OCI-LY7 (cell line): ENCODE measurements at regions not wholly inside any gene's neighbourhood (a gene's known extent, or its start where the extent isn't known, plus 50 kb on each side); places are given as distances from the start of the nearest gene placed in this dataset.

Experiments
- BruUV-seq: library from RNA; stranded (reverse); fragments of 400-500 nt; replicated peaks from 2 replicates; lab custom pipeline; 2021; lab: Mats Ljungman, UMichigan
- CTCF ChIA-PET: fragments of 300-600 bp; sonication (Branson Sonifier 250); formaldehyde crosslinking; loops from one replicate; lab custom pipeline; 2022; ENCODE audit warnings: antibody characterized with exemption; ENCODE audit not compliant: unreplicated experiment; lab: Charles Lee
- POLR2A ChIA-PET: fragments of 300-600 bp; sonication (Branson Sonifier 250); formaldehyde crosslinking; loops from one replicate; lab custom pipeline; 2022; ENCODE audit warnings: antibody characterized with exemption; lab: Charles Lee
- DNase-seq: peaks from one replicate; pipeline ENCODE4 v3.0.0-alpha.2; 2015; ENCODE audit warnings: low spot score
- H2AFZ ChIP-seq: fragments of 200-600 bp; sonication (generic), shearing (Covaris generic); 2 replicates; pipeline ENCODE4 v1.6.1; 2014; ENCODE audit warnings: mild to moderate bottlenecking, antibody characterized with exemption, low read length, moderate library complexity
- H3K27ac ChIP-seq: fragments of 200-600 bp; sonication (generic); 2 replicates; pipeline ENCODE4 v1.5.1; 2014; ENCODE audit warnings: mixed run types, low read depth, mild to moderate bottlenecking, moderate library complexity, low read length, inconsistent platforms; ENCODE audit not compliant: poor library complexity, severe bottlenecking
- H3K36me3 ChIP-seq: fragments of 200-600 bp; sonication (generic); 2 replicates; pipeline ENCODE4 v1.6.1; 2014; ENCODE audit warnings: mild to moderate bottlenecking, antibody characterized with exemption, low read length, moderate library complexity, mixed read lengths; ENCODE audit not compliant: insufficient read depth
- H3K4me1 ChIP-seq: fragments of 200-600 bp; sonication (generic); 2 replicates; pipeline ENCODE4 v1.5.1; 2014; ENCODE audit warnings: mild to moderate bottlenecking, low read length; ENCODE audit not compliant: insufficient read depth, poor library complexity, severe bottlenecking
- H3K4me2 ChIP-seq: fragments of 200-600 bp; sonication (generic); 2 replicates; pipeline ENCODE4 v1.6.1; 2014; ENCODE audit warnings: mild to moderate bottlenecking, low read length
- H3K4me3 ChIP-seq: fragments of 200-600 bp; sonication (generic); 2 replicates; pipeline ENCODE4 v1.5.1; 2014; ENCODE audit warnings: mild to moderate bottlenecking, low read depth, low read length; ENCODE audit not compliant: poor library complexity, severe bottlenecking
- H3K79me2 ChIP-seq: fragments of 200-600 bp; sonication (generic); 2 replicates; pipeline ENCODE4 v1.6.1; 2016; ENCODE audit warnings: low read depth, mild to moderate bottlenecking, low read length, moderate library complexity, mixed read lengths; ENCODE audit not compliant: insufficient read depth
- H3K9me2 ChIP-seq: fragments of 200-600 bp; sonication (generic); 2 replicates; pipeline ENCODE4 v1.6.1; 2016; ENCODE audit warnings: mild to moderate bottlenecking, low read length, mixed read lengths; ENCODE audit not compliant: insufficient read depth
- H3K9me3 ChIP-seq: fragments of 200-600 bp; sonication (generic); 2 replicates; pipeline ENCODE4 v1.6.1; 2014; ENCODE audit warnings: mild to moderate bottlenecking, mixed run types, low read length, mixed read lengths
- H4K20me1 ChIP-seq: fragments of 200-600 bp; sonication (generic); 2 replicates; pipeline ENCODE4 v1.6.1; 2014; ENCODE audit warnings: mild to moderate bottlenecking, antibody characterized with exemption, low read length, moderate library complexity, mixed read lengths; ENCODE audit not compliant: insufficient read depth
- EZH2phosphoT487 ChIP-seq: fragments of 200-600 bp; sonication (generic); IDR thresholded peaks from 2 replicates; pipeline ENCODE4 v1.6.1; 2018; ENCODE audit warnings: low read depth, borderline replicate concordance, mild to moderate bottlenecking, mixed run types, antibody characterized with exemption, low read length, moderate library complexity, mixed read lengths
- intact Hi-C: fragments of 100-400 bp; cut with micrococcal nuclease; formaldehyde crosslinking; loops from one replicate; pipeline ENCODE4 v1.10.0; 2022; ENCODE audit not compliant: unreplicated experiment
- TF ChIP-seq, protein P1 (sequence below): fragments of 200-600 bp; sonication (generic); conservative IDR thresholded peaks from 2 replicates; pipeline ENCODE4 v1.5.1; 2014; ENCODE audit warnings: mild to moderate bottlenecking, antibody characterized with exemption, low read length, moderate library complexity, mixed read lengths

DNA sequence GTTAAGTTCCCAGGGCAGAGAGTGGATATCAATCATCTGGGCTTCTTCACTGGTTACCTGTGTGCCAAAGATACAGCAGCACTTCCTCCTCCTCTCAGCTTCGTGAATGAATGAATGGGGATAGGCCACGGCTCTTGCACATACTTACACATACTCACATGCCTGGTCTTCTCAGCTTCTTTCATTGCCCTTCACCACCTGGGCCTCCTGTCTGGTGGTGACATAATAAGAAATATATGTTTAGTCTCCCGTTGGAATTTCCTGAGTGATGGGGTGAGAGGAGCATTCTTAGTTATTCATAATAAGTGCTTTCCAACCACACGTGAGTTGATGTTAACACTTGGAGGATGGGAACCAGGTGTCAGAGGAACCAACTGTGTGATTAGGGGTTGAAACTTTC lies 268.1 kb upstream of the RMST start:
- H3K4me2 ChIP-seq, result no peak overlapping the region
- ChIA-PET POLR2A (no interaction called here), CTCF (no interaction called here)
- no peak overlapping the region for H3K27ac ChIP-seq
- no TSS peak for BruUV-seq
- H3K9me2 ChIP-seq, result no peaks in the 10 kb centered on the region
- no peaks in the 10 kb centered on the region for H3K79me2 ChIP-seq
- no peaks in the 10 kb centered on the region for H3K4me1 ChIP-seq
- no peaks in the 10 kb centered on the region for H4K20me1 ChIP-seq
- H2AFZ ChIP-seq, result no peak overlapping the region
- intact Hi-C loops, result no loop called here
- DNase-seq, result no peak
- no peaks in the 10 kb centered on the region for H3K9me3 ChIP-seq
- no peak for TF ChIP-seq EZH2phosphoT487
- TF ChIP-seq, protein P1, sequence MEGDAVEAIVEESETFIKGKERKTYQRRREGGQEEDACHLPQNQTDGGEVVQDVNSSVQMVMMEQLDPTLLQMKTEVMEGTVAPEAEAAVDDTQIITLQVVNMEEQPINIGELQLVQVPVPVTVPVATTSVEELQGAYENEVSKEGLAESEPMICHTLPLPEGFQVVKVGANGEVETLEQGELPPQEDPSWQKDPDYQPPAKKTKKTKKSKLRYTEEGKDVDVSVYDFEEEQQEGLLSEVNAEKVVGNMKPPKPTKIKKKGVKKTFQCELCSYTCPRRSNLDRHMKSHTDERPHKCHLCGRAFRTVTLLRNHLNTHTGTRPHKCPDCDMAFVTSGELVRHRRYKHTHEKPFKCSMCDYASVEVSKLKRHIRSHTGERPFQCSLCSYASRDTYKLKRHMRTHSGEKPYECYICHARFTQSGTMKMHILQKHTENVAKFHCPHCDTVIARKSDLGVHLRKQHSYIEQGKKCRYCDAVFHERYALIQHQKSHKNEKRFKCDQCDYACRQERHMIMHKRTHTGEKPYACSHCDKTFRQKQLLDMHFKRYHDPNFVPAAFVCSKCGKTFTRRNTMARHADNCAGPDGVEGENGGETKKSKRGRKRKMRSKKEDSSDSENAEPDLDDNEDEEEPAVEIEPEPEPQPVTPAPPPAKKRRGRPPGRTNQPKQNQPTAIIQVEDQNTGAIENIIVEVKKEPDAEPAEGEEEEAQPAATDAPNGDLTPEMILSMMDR, result no peak
- H3K36me3 ChIP-seq, result no peaks in the 10 kb centered on the region
- H3K4me3 ChIP-seq, result no peak overlapping the region

- Histone ChIP-seq H3K27ac (no peak overlapping the region), H3K79me2 (no peaks in the 10 kb centered on the region)
- no peak for TF ChIP-seq EZH2phosphoT487
Measured at GRCh38 chr12:97200181-97200580, 262.4 kb upstream of the RMST start.

GRCh38 chr12:97203408-97203807 lies 259.2 kb upstream of the RMST start:
- intact Hi-C loops, result no loop called here
- H2AFZ ChIP-seq, result no peak overlapping the region
- H3K4me3 ChIP-seq, result no peak overlapping the region
- H3K27ac ChIP-seq, result no peak overlapping the region
- POLR2A ChIA-PET, result no interaction called here
- H3K36me3 ChIP-seq, result no peaks in the 10 kb centered on the region
- no peaks in the 10 kb centered on the region for H3K9me3 ChIP-seq
- CTCF ChIA-PET, result no interaction called here
- DNase-seq, result no peak
- no peaks in the 10 kb centered on the region for H3K79me2 ChIP-seq
- H3K4me2 ChIP-seq, result no peak overlapping the region
- no peaks in the 10 kb centered on the region for H3K9me2 ChIP-seq
- no peak for TF ChIP-seq EZH2phosphoT487
- TF ChIP-seq, protein P1, result no peak
- H3K4me1 ChIP-seq, result no peaks in the 10 kb centered on the region
- H4K20me1 ChIP-seq, result no peaks in the 10 kb centered on the region
- BruUV-seq, result no TSS peak

More at GRCh38 chr12:97200181-97200580, 262.4 kb upstream of the RMST start:
- no peaks in the 10 kb centered on the region for H3K9me2 ChIP-seq
- no peaks in the 10 kb centered on the region for H3K9me3 ChIP-seq
- no peak overlapping the region for H3K4me2 ChIP-seq
- H2AFZ ChIP-seq, result no peak overlapping the region
- no peaks in the 10 kb centered on the region for H3K36me3 ChIP-seq
- no TSS peak for BruUV-seq
- no peaks in the 10 kb centered on the region for H4K20me1 ChIP-seq
- no peak overlapping the region for H3K4me3 ChIP-seq
- CTCF ChIA-PET, result no interaction called here
- POLR2A ChIA-PET, result no interaction called here
- H3K4me1 ChIP-seq, result no peaks in the 10 kb centered on the region
- intact Hi-C loops, result no loop called here
- no peak for DNase-seq
